ENCODE measurements at regions not wholly inside any gene's neighbourhood (a gene's known extent, or its start where the extent isn't known, plus 50 kb on each side); places are given as distances from the start of the nearest gene placed in this dataset.

- TF ChIP-seq TAF1 (IDR thresholded peaks at IDR 0.05; ENCODE audit: borderline replicate concordance, low read depth, low read length): no peak
- TF ChIP-seq POLR2AphosphoS5 (IDR thresholded peaks at IDR 0.05; ENCODE audit: low read depth, low read length): no peak
- TF ChIP-seq POLR2A (IDR thresholded peaks at IDR 0.05; ENCODE audit: low read depth, low read length): no peak
- DNase-seq (ENCODE audit: insufficient read length) (no peak), FAIRE-seq (peak; percentile 91)
Observed at GRCh38 chr7:50145801-50146338, 52.8 kb upstream of the ZPBP start.

DNA sequence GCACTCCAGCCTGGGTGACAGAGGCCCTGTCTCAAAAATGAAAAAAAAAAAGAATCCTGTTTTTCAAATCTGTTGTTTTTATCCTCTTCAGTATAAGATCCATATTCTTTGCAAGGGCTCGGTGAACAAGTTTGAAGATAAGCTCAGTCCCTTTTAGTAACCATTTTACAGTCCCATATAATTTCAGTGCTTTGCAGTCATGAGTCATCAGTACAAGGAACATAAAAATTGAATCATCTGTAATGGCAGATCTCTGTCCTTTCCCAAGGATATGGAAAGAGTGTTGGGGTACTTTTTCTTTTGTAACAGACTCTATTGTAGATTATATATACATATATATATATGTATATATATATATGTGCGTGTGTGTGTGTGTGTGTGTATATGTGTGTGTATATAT, 52.2 kb upstream of the ZPBP start:
- no peak for FAIRE-seq
- TF ChIP-seq POLR2A (IDR thresholded peaks at IDR 0.05; ENCODE audit: low read depth, low read length): no peak
- TF ChIP-seq POLR2AphosphoS5 (IDR thresholded peaks at IDR 0.05; ENCODE audit: low read depth, low read length): no peak
- no peak for TF ChIP-seq TAF1 (IDR thresholded peaks at IDR 0.05; ENCODE audit: borderline replicate concordance, low read depth, low read length)
- DNase-seq (ENCODE audit: insufficient read length): no peak
